ENCODE measurements at regions not wholly inside any gene's neighbourhood (a gene's known extent, or its start where the extent isn't known, plus 50 kb on each side); places are given as distances from the start of the nearest gene placed in this dataset.
A peak's percentile ranks its signal among the peaks of the same experiment; 100 is the strongest.

GRCh38 chr5:155935723-155936122 lies 391.2 kb upstream of the SGCD start:
- Histone ChIP-seq H3K27ac (ENCODE audit: low read depth in 2 of 2, low read length in 2 of 2) (no peak overlapping the region), H3K36me3 (ENCODE audit: control insufficient read depth in 2 of 3, insufficient read depth in 3 of 3, low read length in 3 of 3) (no peaks in the 10 kb centered on the region), H3K9me3 (ENCODE audit: control insufficient read depth in 2 of 3, insufficient read depth in 1 of 3, low read length in 3 of 3) (no peaks in the 10 kb centered on the region), H3K4me3 (ENCODE audit: low read length in 3 of 3) (no peak overlapping the region), H3K27me3 (ENCODE audit: control insufficient read depth, insufficient read depth, low read length) (no peaks in the 10 kb centered on the region), H3K9ac (ENCODE audit: low read length in 3 of 3) (no peak overlapping the region), H3K4me1 (ENCODE audit: control insufficient read depth in 2 of 3, insufficient read depth in 2 of 3, low read depth in 1 of 3, low read length in 3 of 3) (no peaks in the 10 kb centered on the region)
- TF ChIP-seq CTCF (IDR thresholded peaks at IDR 0.05; ENCODE audit: borderline replicate concordance, extremely low read depth, insufficient read depth), result no peak
- intact Hi-C loops (cut with DNase I), result loop anchor here (10.0 kb wide), 1 partner anchor 879 kb away; no protein-coding TSS in a partner anchor
- FAIRE-seq (no peak), DNase-seq (no peak)

- TF ChIP-seq CTCF (IDR thresholded peaks at IDR 0.05; ENCODE audit: borderline replicate concordance, extremely low read depth, insufficient read depth), result no peak
- no peak overlapping the region for H3K27ac ChIP-seq (ENCODE audit: low read depth in 2 of 2, low read length in 2 of 2)
- H3K4me3 ChIP-seq (ENCODE audit: low read length in 3 of 3), result no peak overlapping the region
- no peak overlapping the region for H3K9ac ChIP-seq (ENCODE audit: low read length in 3 of 3)
- H3K36me3 ChIP-seq (ENCODE audit: control insufficient read depth in 2 of 3, insufficient read depth in 3 of 3, low read length in 3 of 3), result no peaks in the 10 kb centered on the region
- intact Hi-C loops (cut with DNase I), result loop anchor here (10.0 kb wide), 1 partner anchor 878 kb away; no protein-coding TSS in a partner anchor
- H3K9me3 ChIP-seq (ENCODE audit: control insufficient read depth in 2 of 3, insufficient read depth in 1 of 3, low read length in 3 of 3), result no peaks in the 10 kb centered on the region
- no peak for FAIRE-seq
- no peaks in the 10 kb centered on the region for H3K27me3 ChIP-seq (ENCODE audit: control insufficient read depth, insufficient read depth, low read length)
- DNase-seq, result peak in 1 of 5 donors; percentile 64
- H3K4me1 ChIP-seq (ENCODE audit: control insufficient read depth in 2 of 3, insufficient read depth in 2 of 3, low read depth in 1 of 3, low read length in 3 of 3), result no peaks in the 10 kb centered on the region
Observed at GRCh38 chr5:155936520-155937406, 390.2 kb upstream of the SGCD start.

GRCh38 chr5:155938051-155938450 lies 388.9 kb upstream of the SGCD start:
- Histone ChIP-seq H3K4me3 (ENCODE audit: low read length in 3 of 3) (no peak overlapping the region), H3K27me3 (ENCODE audit: control insufficient read depth, insufficient read depth, low read length) (no peaks in the 10 kb centered on the region), H3K4me1 (ENCODE audit: control insufficient read depth in 2 of 3, insufficient read depth in 2 of 3, low read depth in 1 of 3, low read length in 3 of 3) (no peaks in the 10 kb centered on the region), H3K36me3 (ENCODE audit: control insufficient read depth in 2 of 3, insufficient read depth in 3 of 3, low read length in 3 of 3) (no peaks in the 10 kb centered on the region), H3K9me3 (ENCODE audit: control insufficient read depth in 2 of 3, insufficient read depth in 1 of 3, low read length in 3 of 3) (no peaks in the 10 kb centered on the region), H3K27ac (ENCODE audit: low read depth in 2 of 2, low read length in 2 of 2) (no peak overlapping the region), H3K9ac (ENCODE audit: low read length in 3 of 3) (no peak overlapping the region)
- DNase-seq, result no peak
- FAIRE-seq, result no peak
- intact Hi-C loops (cut with DNase I), result loop anchor here (10.0 kb wide), 1 partner anchor 877 kb away; no protein-coding TSS in a partner anchor
- no peak for TF ChIP-seq CTCF (IDR thresholded peaks at IDR 0.05; ENCODE audit: borderline replicate concordance, extremely low read depth, insufficient read depth)

Measured in kidney (tissue), 13 donors.